NCI-H146 treated with DMSO at 0.1 percent for 48 hours (cell line): ENCODE measurements at regions not wholly inside any gene's neighbourhood (a gene's known extent, or its start where the extent isn't known, plus 50 kb on each side); places are given as distances from the start of the nearest gene placed in this dataset.
"Not testable (repeated sequence)": the region's sequence is repeated elsewhere in the genome, so short reads cannot be mapped to it uniquely, and the experiment has no call there.

ENCODE experiments used
- DNase-seq: peaks from one replicate; lab custom pipeline; 2025; ENCODE audit not compliant: unreplicated experiment; lab: John Stamatoyannopoulos, UW

- no peak for DNase-seq
Measured at GRCh38 chr14:58876608-58877007, 238.8 kb downstream of the DACT1 start.

- no peak for DNase-seq
Measured at GRCh38 chr14:58878439-58879139, 240.8 kb downstream of the DACT1 start.

GRCh38 chr14:58881433-58881832, 243.7 kb downstream of the DACT1 start:
- DNase-seq: no peak

GRCh38 chr14:58882577-58883018, 244.8 kb downstream of the DACT1 start:
- no peak for DNase-seq

GRCh38 chr14:58884442-58884841, 246.7 kb downstream of the DACT1 start:
- no peak for DNase-seq

GRCh38 chr14:58887931-58888330, 250.2 kb downstream of the DACT1 start:
- no peak for DNase-seq

- no peak for DNase-seq
Measured at GRCh38 chr14:58898655-58899316, 261.0 kb downstream of the DACT1 start.

- no peak for DNase-seq
Measured at GRCh38 chr14:58899317-58899713, 261.6 kb downstream of the DACT1 start.

GRCh38 chr14:58901826-58902225, 264.1 kb downstream of the DACT1 start:
- DNase-seq: no peak

- peak; percentile 5 for DNase-seq
Measured at GRCh38 chr14:58904776-58905175, 267.0 kb downstream of the DACT1 start.

- DNase-seq: no peak
Measured at GRCh38 chr14:58907803-58908202, 270.0 kb downstream of the DACT1 start.

GRCh38 chr14:58912287-58912686, 274.5 kb downstream of the DACT1 start:
- DNase-seq: no peak

GRCh38 chr14:58912799-58913432, 275.2 kb downstream of the DACT1 start:
- DNase-seq: no peak

GRCh38 chr14:58914279-58914855, 274.1 kb upstream of the DAAM1 start:
- DNase-seq: no peak

- no peak for DNase-seq
Measured at GRCh38 chr14:58915646-58916045, 272.8 kb upstream of the DAAM1 start.

GRCh38 chr14:58918066-58918738, 270.3 kb upstream of the DAAM1 start:
- no peak for DNase-seq

- no peak for DNase-seq
Measured at GRCh38 chr14:58919217-58919616, 269.2 kb upstream of the DAAM1 start.

- DNase-seq: no peak
Measured at GRCh38 chr14:58920230-58920629, 268.2 kb upstream of the DAAM1 start.

GRCh38 chr14:58922201-58922940, 266.1 kb upstream of the DAAM1 start:
- DNase-seq: not testable (repeated sequence)

GRCh38 chr14:58923751-58924405, 264.6 kb upstream of the DAAM1 start:
- DNase-seq: no peak
